HepG2 (cell line): ENCODE measurements at regions not wholly inside any gene's neighbourhood (a gene's known extent, or its start where the extent isn't known, plus 50 kb on each side); places are given as distances from the start of the nearest gene placed in this dataset.

ENCODE experiments used
- KDM4B ChIP-seq: sonication (generic); formaldehyde crosslinking; IDR thresholded peaks from 2 replicates; pipeline ENCODE4 v1.4.0; 2020; ENCODE audit warnings: missing genetic modification reagents
- PCBP1 ChIP-seq: fragments of 200-400 bp; formaldehyde crosslinking; IDR thresholded peaks from 2 replicates; pipeline ENCODE4 v1.6.1; 2017; ENCODE audit warnings: mild to moderate bottlenecking, low read depth, low read length, borderline replicate concordance
- ZFP36L2 ChIP-seq: sonication (generic); formaldehyde crosslinking; IDR thresholded peaks from 2 replicates; pipeline ENCODE4 v1.4.0; 2020; ENCODE audit warnings: missing genetic modification reagents
- ZNF160 ChIP-seq: sonication (generic); formaldehyde crosslinking; IDR thresholded peaks from 2 replicates; pipeline ENCODE4 v1.8.0; 2022; ENCODE audit warnings: mild to moderate bottlenecking, inconsistent platforms, missing genetic modification reagents
- ZNF562 ChIP-seq: sonication (generic); formaldehyde crosslinking; IDR thresholded peaks from 2 replicates; pipeline ENCODE4 v1.8.0; 2022; ENCODE audit warnings: missing genetic modification reagents, borderline replicate concordance
- ZNF607 ChIP-seq: sonication (generic); formaldehyde crosslinking; IDR thresholded peaks from 2 replicates; pipeline ENCODE4 v1.5.1; 2020; ENCODE audit warnings: missing genetic modification reagents, mild to moderate bottlenecking, borderline replicate concordance
- TF ChIP-seq, protein P1 (sequence below): sonication (generic); formaldehyde crosslinking; IDR thresholded peaks from one replicate; pipeline ENCODE4 v1.5.1; 2020; ENCODE audit warnings: mild to moderate bottlenecking, missing genetic modification reagents; ENCODE audit errors: not compliant biosample characterization

DNA sequence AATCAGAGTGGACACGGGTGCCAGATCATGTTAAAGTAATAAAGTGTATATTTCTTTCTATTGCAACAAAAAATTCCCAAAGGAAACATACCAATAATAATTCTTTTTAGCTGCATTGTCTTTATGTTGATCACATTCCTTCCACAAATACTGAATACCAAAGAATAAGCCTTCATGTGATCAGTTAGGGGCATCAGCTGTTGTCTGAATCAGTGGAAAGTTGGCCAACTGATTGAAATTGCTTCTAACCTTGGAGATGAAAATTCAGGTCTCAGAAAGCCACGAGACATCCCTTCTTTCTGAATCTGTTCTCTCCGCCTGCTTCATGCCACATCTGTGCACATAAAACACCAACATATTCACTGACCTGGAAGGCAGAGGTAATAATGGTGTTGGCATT, 785.2 kb downstream of the KCNA4 start (continued):
- TF ChIP-seq, protein P1, sequence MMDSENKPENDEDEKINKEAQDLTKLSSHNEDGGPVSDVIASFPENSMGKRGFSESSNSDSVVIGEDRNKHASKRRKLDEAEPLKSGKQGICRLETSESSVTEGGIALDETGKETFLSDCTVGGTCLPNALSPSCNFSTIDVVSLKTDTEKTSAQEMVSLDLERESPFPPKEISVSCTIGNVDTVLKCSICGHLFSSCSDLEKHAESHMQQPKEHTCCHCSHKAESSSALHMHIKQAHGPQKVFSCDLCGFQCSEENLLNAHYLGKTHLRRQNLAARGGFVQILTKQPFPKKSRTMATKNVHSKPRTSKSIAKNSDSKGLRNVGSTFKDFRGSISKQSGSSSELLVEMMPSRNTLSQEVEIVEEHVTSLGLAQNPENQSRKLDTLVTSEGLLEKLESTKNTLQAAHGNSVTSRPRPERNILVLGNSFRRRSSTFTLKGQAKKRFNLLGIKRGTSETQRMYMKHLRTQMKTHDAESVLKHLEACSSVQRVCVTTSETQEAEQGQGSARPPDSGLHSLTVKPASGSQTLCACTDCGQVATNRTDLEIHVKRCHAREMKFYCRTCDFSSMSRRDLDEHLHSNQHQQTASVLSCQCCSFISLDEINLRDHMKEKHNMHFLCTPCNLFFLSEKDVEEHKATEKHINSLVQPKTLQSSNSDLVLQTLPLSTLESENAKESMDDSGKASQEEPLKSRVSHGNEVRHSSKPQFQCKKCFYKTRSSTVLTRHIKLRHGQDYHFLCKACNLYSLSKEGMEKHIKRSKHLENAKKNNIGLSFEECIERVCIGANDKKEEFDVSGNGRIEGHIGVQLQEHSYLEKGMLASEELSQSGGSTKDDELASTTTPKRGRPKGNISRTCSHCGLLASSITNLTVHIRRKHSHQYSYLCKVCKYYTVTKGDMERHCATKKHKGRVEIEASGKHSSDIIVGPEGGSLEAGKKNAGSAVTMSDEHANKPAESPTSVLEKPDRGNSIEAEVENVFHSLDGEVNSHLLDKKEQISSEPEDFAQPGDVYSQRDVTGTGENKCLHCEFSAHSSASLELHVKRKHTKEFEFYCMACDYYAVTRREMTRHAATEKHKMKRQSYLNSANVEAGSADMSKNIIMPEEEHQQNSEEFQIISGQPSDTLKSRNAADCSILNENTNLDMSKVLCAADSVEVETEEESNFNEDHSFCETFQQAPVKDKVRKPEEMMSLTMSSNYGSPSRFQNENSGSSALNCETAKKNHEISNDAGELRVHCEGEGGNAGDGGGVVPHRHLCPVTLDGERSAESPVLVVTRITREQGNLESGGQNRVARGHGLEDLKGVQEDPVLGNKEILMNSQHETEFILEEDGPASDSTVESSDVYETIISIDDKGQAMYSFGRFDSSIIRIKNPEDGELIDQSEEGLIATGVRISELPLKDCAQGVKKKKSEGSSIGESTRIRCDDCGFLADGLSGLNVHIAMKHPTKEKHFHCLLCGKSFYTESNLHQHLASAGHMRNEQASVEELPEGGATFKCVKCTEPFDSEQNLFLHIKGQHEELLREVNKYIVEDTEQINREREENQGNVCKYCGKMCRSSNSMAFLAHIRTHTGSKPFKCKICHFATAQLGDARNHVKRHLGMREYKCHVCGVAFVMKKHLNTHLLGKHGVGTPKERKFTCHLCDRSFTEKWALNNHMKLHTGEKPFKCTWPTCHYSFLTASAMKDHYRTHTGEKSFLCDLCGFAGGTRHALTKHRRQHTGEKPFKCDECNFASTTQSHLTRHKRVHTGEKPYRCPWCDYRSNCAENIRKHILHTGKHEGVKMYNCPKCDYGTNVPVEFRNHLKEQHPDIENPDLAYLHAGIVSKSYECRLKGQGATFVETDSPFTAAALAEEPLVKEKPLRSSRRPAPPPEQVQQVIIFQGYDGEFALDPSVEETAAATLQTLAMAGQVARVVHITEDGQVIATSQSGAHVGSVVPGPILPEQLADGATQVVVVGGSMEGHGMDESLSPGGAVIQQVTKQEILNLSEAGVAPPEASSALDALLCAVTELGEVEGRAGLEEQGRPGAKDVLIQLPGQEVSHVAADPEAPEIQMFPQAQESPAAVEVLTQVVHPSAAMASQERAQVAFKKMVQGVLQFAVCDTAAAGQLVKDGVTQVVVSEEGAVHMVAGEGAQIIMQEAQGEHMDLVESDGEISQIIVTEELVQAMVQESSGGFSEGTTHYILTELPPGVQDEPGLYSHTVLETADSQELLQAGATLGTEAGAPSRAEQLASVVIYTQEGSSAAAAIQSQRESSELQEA (CRISPR knock-in tag) = no peak
- TF ChIP-seq ZNF160 (CRISPR knock-in tag) (no peak), ZFP36L2 (no peak), ZNF607 (no peak), PCBP1 (no peak), KDM4B (CRISPR knock-in tag) (no peak), ZNF562 (CRISPR knock-in tag) (no peak)
